ENCODE measurements at regions not wholly inside any gene's neighbourhood (a gene's known extent, or its start where the extent isn't known, plus 50 kb on each side); places are given as distances from the start of the nearest gene placed in this dataset.
A peak's percentile ranks its signal among the peaks of the same experiment; 100 is the strongest.

DNA sequence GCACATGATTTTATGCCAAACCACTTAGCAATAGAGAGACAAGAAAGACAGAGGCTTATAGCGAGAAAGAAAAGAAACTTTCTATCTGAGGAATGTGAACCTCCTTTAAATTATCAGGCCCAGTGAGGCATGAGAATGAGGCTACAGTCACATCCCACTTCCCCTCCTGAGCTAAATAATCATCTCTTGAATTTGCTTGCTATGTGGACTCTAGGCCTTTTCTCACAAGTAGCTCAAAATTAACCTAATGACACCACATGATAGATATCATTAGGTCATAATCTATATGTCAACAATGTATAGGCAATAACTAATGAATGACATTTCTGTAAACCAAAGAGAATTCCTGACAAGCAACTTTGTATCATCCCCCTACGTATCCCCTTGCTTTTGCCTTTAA lies 301.5 kb upstream of the MGAT5 start:
- DNase-seq, result no peak
- in situ Hi-C loops (cut with MboI; ENCODE audit: low pct_ligation_motif_present in 1 of 4, low pct_unique_long_range_greater_than_20kb in 1 of 4, low sequenced_read_pairs in 3 of 4), result no loop called here
- Histone ChIP-seq H3K9me3 (no peaks in the 10 kb centered on the region), H3K27me3 (no peaks in the 10 kb centered on the region), H3K4me3 (no peak overlapping the region), H3K27ac (no peak overlapping the region), H3K36me3 (no peaks in the 10 kb centered on the region), H3K4me1 (no peaks in the 10 kb centered on the region)
- TF ChIP-seq, protein P1, sequence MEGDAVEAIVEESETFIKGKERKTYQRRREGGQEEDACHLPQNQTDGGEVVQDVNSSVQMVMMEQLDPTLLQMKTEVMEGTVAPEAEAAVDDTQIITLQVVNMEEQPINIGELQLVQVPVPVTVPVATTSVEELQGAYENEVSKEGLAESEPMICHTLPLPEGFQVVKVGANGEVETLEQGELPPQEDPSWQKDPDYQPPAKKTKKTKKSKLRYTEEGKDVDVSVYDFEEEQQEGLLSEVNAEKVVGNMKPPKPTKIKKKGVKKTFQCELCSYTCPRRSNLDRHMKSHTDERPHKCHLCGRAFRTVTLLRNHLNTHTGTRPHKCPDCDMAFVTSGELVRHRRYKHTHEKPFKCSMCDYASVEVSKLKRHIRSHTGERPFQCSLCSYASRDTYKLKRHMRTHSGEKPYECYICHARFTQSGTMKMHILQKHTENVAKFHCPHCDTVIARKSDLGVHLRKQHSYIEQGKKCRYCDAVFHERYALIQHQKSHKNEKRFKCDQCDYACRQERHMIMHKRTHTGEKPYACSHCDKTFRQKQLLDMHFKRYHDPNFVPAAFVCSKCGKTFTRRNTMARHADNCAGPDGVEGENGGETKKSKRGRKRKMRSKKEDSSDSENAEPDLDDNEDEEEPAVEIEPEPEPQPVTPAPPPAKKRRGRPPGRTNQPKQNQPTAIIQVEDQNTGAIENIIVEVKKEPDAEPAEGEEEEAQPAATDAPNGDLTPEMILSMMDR (IDR thresholded peaks at IDR 0.05), result no peak
- TF ChIP-seq POLR2AphosphoS5 (IDR thresholded peaks at IDR 0.05), result no peak
- no peak for TF ChIP-seq EP300 (IDR thresholded peaks at IDR 0.05; ENCODE audit: low read depth)
- no peak for TF ChIP-seq POLR2A (IDR thresholded peaks at IDR 0.05)
- intact Hi-C loops (cut with DNase I; ENCODE audit: low total_unique reads), result no loop called here
- 63 to 94% methylated on average over 2 of the region's 2 CpGs for WGBS, 2 donors (ENCODE audit: low coverage in 1 of 2)

DNA sequence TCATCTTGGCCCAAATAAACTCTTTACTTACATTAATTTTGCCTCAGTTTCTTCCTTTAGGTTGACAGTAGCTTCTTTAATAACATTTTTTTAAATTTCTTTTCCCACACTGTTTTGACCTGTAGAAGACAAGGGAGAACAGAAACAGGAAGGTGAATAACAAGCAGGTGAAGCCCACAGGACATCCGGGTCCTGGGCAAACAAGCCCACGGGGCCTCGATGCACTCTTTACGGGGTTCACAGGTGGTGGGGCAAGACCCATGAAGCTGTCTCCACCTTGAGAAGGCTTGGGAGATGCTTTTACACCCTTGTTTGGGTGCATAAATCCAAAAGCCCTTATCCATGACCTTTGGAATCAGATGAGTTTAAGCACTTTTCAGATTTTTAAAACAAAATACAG lies 301.0 kb upstream of the MGAT5 start:
- Histone ChIP-seq H3K4me1 (no peaks in the 10 kb centered on the region), H3K4me3 (no peak overlapping the region), H3K36me3 (no peaks in the 10 kb centered on the region), H3K27ac (no peak overlapping the region), H3K27me3 (no peaks in the 10 kb centered on the region), H3K9me3 (no peaks in the 10 kb centered on the region)
- no peak for DNase-seq
- intact Hi-C loops (cut with DNase I; ENCODE audit: low total_unique reads), result no loop called here
- 91% methylated on average over 4 of the region's 4 CpGs; no CpG with 5 or more reads in 1 of the 2 donors for WGBS, 2 donors (ENCODE audit: low coverage in 1 of 2)
- no peak for TF ChIP-seq POLR2A (IDR thresholded peaks at IDR 0.05)
- no peak for TF ChIP-seq POLR2AphosphoS5 (IDR thresholded peaks at IDR 0.05)
- TF ChIP-seq EP300 (IDR thresholded peaks at IDR 0.05; ENCODE audit: low read depth), result no peak
- TF ChIP-seq, protein P1 (IDR thresholded peaks at IDR 0.05), result no peak
- in situ Hi-C loops (cut with MboI; ENCODE audit: low pct_ligation_motif_present in 1 of 4, low pct_unique_long_range_greater_than_20kb in 1 of 4, low sequenced_read_pairs in 3 of 4), result no loop called here

- Histone ChIP-seq H3K9me3 (no peaks in the 10 kb centered on the region), H3K4me1 (no peaks in the 10 kb centered on the region), H3K27ac (no peak overlapping the region), H3K36me3 (no peaks in the 10 kb centered on the region), H3K4me3 (no peak overlapping the region), H3K27me3 (no peaks in the 10 kb centered on the region)
- in situ Hi-C loops (cut with MboI; ENCODE audit: low pct_ligation_motif_present in 1 of 4, low pct_unique_long_range_greater_than_20kb in 1 of 4, low sequenced_read_pairs in 3 of 4) (no loop called here), intact Hi-C loops (cut with DNase I; ENCODE audit: low total_unique reads) (no loop called here)
- WGBS, 2 donors (ENCODE audit: low coverage in 1 of 2), result 83% methylated on average over 4 of the region's 4 CpGs; no CpG with 5 or more reads in 1 of the 2 donors
- no peak for TF ChIP-seq EP300 (IDR thresholded peaks at IDR 0.05; ENCODE audit: low read depth)
- no peak for TF ChIP-seq POLR2A (IDR thresholded peaks at IDR 0.05)
- TF ChIP-seq POLR2AphosphoS5 (IDR thresholded peaks at IDR 0.05), result no peak
- TF ChIP-seq, protein P1 (IDR thresholded peaks at IDR 0.05), result no peak
- peak; percentile 20 for DNase-seq
Observed at GRCh38 chr2:133953524-133953923, 300.3 kb upstream of the MGAT5 start.

GRCh38 chr2:133954636-133955035 lies 299.2 kb upstream of the MGAT5 start:
- Histone ChIP-seq H3K4me1 (no peaks in the 10 kb centered on the region), H3K9me3 (no peaks in the 10 kb centered on the region), H3K27ac (no peak overlapping the region), H3K27me3 (no peaks in the 10 kb centered on the region), H3K36me3 (no peaks in the 10 kb centered on the region), H3K4me3 (no peak overlapping the region)
- no peak for TF ChIP-seq POLR2A (IDR thresholded peaks at IDR 0.05)
- no peak for TF ChIP-seq EP300 (IDR thresholded peaks at IDR 0.05; ENCODE audit: low read depth)
- TF ChIP-seq POLR2AphosphoS5 (IDR thresholded peaks at IDR 0.05), result no peak
- TF ChIP-seq, protein P1 (IDR thresholded peaks at IDR 0.05), result no peak
- in situ Hi-C loops (cut with MboI; ENCODE audit: low pct_ligation_motif_present in 1 of 4, low pct_unique_long_range_greater_than_20kb in 1 of 4, low sequenced_read_pairs in 3 of 4), result no loop called here
- intact Hi-C loops (cut with DNase I; ENCODE audit: low total_unique reads), result no loop called here
- no peak for DNase-seq
- WGBS, 2 donors (ENCODE audit: low coverage in 1 of 2), result 57% methylated on average over 1 of the region's 1 CpG; no CpG with 5 or more reads in 1 of the 2 donors
